NCI-H446 treated with DMSO at 0.1 percent for 48 hours (cell line): ENCODE measurements at regions not wholly inside any gene's neighbourhood (a gene's known extent, or its start where the extent isn't known, plus 50 kb on each side); places are given as distances from the start of the nearest gene placed in this dataset.

Experiments
- DNase-seq: peaks from one replicate; lab custom pipeline; 2025; lab: John Stamatoyannopoulos, UW

DNA sequence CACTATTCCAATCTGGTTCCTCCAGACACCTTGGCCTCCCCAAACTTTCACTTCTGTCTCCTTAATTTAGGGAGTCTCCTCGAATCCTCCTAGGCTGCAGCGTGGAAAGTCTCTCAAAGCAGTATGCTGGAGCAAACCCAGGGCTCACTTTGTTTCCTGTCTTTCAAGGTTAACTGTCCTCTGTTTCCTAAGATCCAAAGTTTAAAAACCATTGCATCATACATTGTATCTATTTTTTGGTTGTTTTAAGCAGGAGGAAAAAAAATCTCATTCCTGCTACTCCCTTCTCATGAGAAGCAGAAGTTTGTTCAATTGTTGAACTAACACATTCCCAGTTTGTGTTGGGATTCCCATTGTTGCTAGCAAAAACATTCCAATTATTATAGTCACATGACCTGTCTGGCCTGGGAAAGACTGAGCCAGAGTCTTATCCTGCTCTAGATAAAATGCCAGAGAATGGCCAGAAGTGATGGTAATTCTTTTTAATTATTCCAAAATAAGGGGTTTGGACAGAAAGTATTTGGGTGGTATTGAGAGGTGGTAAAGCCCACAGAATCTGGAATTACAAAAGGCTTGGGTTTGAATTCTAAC is 67.3 kb downstream of the HSPB8 start:
- DNase-seq: no peak

DNA sequence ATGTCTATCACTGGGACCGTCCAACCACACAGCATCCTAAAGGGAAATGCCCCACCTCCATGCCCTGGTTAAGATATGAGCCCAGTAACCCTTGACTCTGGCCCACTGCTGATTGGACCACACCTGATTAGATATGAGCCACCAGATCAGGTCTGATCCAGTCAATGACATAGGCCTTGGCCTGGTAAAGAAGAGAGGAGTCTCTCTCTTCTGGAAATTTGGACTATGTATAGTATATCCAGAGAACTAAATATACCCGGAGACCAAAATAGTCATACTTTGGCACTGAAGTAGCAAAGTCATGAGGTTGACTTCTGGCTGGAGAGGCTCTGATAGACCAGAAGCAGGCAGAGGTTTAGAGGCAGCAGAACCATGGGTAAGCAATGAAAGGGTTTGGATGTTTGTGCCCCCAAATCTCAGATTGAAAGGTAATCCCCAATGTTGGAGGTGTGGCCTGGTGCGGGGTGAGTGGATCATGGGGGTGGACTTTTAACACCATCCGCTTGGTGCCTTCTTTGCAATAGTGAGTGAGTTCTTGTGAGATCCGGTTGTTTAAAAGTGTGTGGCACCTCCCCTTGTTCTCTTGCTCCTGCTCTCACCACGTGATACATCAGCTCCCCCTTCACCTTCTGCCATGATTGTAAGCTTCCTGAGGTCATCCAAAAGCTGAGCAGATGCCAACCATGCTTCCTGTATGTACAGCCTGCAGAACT is 68.4 kb downstream of the HSPB8 start:
- no peak for DNase-seq

DNA sequence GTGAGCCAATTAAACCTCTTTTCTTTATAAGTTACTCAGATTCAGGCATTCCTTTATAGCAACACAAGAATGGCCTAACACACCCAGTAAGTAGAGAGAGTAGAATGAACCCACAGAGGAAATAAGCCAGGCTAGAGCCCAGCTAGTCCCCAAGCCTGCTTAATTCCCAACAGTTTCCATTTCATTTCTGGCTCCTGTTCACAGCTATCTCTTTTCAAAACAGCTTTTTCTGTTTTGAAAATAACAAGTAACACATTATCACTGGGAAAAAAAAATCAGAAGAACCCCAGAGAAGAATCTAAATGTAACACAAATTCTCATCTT is 69.0 kb downstream of the HSPB8 start:
- no peak for DNase-seq

DNA sequence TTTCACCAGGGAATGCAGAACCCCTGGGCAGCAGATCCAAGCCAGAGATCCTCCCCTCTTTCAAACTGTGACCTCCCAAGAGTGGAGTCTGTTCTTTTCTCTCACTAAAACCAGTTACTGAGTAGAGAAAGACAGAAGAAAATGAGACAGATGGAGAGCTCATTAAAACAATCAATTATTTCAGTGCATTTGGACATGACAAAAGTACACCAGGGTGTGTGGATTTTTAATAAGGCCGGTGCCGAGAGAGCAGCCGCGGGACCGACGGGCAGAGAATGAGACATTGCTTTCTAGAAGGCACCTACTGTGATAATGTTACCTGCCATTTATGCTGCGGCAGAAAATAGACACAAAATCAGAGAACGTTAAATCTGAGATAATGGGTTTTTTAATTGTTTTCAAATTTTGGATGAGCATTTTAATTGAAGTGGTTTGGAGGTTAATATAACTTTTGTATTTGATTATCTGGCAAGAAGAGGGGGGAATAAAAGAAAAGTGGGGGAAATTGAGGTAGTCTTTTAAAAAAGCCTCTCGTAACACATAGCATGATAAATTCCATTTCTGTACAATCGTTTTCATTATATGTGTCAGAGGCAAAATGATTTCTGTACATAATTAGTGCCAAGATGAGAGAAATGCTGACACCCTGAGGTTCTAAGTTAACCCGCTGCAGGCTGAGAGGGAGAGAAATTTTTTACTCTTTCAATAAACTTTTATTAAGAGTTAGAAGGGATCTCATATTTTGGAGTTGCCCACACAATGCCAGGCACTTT is 70.8 kb downstream of the HSPB8 start:
- peak; percentile 70 for DNase-seq

DNA sequence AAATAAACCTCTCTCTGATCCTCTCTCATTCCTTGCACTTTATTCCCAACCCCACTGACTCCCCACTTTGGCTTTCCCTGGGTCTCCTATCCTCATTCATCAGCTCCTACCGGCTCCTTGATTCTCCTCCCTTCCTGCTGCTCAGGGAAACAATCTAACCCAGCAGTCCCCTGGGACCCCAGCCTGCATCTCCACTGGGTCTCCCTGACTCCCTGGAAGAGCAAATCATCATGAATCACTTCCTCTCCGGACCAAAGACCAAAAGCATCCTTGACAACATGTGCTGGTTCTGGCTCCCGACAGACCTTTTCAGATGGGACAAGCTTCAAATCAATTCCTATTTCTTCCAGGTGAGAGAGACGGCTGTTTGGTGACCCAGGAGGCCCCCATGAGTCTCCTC is 76.6 kb downstream of the HSPB8 start:
- DNase-seq: no peak

DNA sequence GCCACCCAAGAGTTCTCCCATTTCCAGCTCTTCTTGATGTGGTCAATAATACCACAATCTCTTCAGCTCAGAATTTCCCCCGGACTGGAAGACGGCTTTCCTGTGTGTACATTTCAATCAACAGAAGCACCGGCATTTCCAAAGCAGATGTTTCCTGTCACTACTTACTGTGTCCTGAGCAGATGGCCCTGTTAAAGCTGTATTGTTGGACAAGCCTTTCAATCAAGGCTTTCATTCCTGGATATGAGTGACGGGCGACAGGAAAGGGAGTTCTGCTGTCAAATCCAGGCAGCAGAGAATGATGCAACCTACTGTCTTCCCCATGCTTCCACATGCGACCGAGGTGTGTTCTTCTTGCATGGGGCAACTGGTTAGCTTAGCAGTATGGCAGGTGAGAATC is 76.4 kb upstream of the CCDC60 start:
- DNase-seq: no peak

DNA sequence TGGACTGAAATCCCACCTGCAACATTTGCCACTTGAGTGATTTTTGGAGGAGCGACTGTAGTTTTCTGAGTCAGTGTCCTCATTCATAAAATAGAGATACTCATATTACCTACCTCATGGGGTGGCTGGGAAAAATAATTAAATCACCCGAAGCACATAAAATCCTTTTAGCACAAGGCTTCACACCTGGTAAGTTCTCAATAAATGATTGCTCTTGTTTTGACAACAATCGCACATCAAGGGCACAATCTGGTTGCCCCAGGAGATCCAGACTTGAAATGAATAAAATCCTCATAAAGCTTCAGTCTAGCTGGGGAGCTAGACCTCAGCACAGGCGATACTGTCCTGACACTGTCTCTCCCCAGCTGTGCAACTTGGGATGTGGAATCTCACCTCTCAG is 76.0 kb upstream of the CCDC60 start:
- no peak for DNase-seq

DNA sequence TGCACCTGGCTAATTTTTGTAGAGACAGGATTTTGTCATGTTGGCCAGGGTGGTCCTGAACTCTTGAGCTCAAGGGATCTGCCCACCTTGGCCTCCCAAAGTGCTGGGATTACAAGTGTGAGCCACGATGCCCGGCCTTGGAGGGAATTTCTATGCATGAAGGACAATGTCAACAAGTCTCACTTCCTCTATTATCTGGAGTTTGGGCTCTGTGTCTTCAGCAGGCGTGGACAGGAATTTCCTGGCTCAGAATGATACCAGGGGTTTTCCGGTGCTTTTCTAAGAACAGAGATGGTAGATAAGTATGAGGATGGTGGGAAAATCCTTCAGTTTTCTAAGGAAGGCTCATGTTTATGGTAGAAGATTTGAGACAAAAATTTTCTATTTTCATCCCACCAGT is 75.0 kb upstream of the CCDC60 start:
- DNase-seq: no peak

DNA sequence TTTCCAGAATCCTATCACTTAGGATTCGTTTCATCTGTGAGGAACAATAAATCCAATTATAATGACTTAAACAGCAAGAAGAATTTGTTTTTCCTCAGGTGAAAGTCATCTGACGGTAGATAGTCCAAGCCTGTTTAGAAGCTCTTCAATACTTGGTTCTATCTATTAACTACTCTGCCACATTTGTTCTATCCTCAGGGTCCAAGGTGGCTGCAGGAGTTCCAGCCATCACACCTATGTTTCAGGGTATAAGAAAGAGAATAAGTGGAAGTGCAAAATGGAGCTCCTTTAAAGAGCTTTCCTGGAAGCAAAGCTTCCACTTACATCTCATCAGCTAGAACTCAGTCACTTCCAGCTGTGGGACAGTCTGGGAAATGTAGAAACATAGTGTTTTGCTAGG is 72.1 kb upstream of the CCDC60 start:
- no peak for DNase-seq

DNA sequence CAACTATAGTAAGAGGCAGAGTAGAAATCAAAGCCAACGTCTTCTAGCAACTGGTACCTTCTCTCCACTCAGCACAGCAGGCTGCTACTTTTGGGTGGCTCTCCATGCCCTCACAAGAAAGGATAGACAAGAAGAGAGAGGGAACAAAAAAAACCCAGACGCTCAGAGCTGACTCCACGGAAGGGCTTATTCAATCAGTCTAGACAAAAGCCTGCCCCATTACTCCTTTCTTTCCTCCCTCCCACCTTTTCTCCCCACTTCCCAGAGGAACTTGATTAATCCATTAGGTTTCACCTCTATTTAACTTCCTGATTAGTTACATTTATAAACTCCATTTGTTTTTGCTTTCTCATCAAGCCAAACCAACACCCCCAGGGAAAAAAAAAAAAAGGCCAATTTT is 71.1 kb upstream of the CCDC60 start:
- DNase-seq: no peak

DNA sequence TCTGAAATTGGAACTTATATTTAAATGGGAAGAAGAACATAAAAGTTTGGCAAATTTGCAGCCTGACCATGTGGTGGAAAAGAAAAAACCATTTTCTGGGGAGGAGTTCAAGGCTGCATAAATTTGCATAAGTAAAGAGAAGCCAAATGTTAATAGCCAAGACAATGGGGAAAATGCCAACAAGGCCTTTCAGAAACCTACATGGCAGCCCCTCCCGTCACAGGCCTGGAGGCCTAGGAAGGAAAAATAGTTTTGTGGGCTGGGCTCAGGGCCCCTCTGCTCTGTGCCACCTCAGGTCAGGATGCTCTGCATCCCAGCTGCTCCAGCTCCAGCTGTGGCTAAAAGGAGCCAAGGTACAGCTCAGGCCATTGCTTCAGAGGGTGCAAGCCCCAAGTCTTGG is 67.6 kb upstream of the CCDC60 start:
- no peak for DNase-seq

DNA sequence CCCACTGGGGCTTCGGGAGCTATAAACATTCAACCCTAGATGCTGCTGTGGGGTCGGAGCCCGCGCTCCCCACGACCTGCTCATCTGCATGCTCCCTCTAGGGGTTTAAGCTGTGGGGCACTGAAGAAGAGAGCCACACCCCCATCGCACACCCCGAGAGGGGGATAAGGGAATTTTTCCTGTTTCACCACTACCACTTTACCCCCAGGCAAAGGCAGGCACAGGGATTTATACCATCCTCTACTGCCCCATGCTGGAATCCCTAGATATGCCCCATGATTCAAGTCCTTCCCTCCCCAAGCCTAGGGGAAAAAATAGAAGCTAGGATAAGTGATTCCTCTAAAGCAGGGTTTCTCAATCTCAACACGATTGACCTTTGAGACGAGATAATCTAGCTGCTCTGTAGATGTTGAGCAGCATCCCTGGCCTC is 59.9 kb upstream of the CCDC60 start:
- DNase-seq: no peak

DNA sequence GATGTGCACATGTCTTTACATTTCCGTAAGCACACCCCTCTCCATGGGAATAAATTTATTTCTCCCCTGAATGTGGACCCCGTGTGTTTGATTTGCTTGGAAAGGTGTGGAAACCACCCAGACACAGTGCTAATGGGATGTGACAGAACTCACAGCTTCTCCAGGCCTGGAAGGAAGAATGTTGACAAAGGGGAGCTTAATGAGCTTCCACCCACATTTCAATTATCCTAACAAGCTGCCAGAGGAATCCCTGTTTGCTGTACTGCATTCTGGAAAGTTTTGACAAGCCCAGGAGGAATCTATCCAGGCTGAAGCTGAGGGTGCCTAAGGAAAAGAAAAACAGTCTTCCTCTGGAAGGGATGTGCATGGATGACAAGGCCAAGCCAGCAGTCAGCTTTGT is 51.2 kb upstream of the CCDC60 start:
- DNase-seq: no peak
